NB4 (cell line): ENCODE measurements at regions not wholly inside any gene's neighbourhood (a gene's known extent, or its start where the extent isn't known, plus 50 kb on each side); places are given as distances from the start of the nearest gene placed in this dataset.

Experiments
- MYC ChIP-seq: IDR thresholded peaks from 2 replicates; pipeline ENCODE4 v1.6.1; 2011; ENCODE audit warnings: low read depth, low read length
- POLR2A ChIP-seq: IDR thresholded peaks from 2 replicates; pipeline ENCODE4 v1.6.1; 2011; ENCODE audit warnings: mild to moderate bottlenecking; ENCODE audit not compliant: insufficient read length; ENCODE audit errors: extremely low read depth
- TF ChIP-seq, protein P1 (sequence below): IDR thresholded peaks from one replicate; pipeline ENCODE4 v1.5.1; 2012; ENCODE audit warnings: low read depth, low read length
- TF ChIP-seq, protein P2 (sequence below): IDR thresholded peaks from 2 replicates; pipeline ENCODE4 v1.6.1; 2011; ENCODE audit warnings: low read depth, low read length

GRCh38 chr11:112374486-112375140, 114.0 kb upstream of the PLET1 start:
- TF ChIP-seq, protein P1, sequence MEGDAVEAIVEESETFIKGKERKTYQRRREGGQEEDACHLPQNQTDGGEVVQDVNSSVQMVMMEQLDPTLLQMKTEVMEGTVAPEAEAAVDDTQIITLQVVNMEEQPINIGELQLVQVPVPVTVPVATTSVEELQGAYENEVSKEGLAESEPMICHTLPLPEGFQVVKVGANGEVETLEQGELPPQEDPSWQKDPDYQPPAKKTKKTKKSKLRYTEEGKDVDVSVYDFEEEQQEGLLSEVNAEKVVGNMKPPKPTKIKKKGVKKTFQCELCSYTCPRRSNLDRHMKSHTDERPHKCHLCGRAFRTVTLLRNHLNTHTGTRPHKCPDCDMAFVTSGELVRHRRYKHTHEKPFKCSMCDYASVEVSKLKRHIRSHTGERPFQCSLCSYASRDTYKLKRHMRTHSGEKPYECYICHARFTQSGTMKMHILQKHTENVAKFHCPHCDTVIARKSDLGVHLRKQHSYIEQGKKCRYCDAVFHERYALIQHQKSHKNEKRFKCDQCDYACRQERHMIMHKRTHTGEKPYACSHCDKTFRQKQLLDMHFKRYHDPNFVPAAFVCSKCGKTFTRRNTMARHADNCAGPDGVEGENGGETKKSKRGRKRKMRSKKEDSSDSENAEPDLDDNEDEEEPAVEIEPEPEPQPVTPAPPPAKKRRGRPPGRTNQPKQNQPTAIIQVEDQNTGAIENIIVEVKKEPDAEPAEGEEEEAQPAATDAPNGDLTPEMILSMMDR: no peak
- TF ChIP-seq POLR2A (no peak), MYC (no peak)
- TF ChIP-seq, protein P2, sequence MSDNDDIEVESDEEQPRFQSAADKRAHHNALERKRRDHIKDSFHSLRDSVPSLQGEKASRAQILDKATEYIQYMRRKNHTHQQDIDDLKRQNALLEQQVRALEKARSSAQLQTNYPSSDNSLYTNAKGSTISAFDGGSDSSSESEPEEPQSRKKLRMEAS: no peak
